Fibroblast of skin of abdomen (primary cell): ENCODE measurements at regions not wholly inside any gene's neighbourhood (a gene's known extent, or its start where the extent isn't known, plus 50 kb on each side); places are given as distances from the start of the nearest gene placed in this dataset.
"Not testable (repeated sequence)": the region's sequence is repeated elsewhere in the genome, so short reads cannot be mapped to it uniquely, and the experiment has no call there.

Experiments
- DNase-seq: peaks from one replicate; pipeline ENCODE4 v3.0.0-alpha.2; 2013

- no peak for DNase-seq
These were observed 199.4 kb downstream of the CHIC2 start for GRCh38 chr4:53865054-53865453.

DNA sequence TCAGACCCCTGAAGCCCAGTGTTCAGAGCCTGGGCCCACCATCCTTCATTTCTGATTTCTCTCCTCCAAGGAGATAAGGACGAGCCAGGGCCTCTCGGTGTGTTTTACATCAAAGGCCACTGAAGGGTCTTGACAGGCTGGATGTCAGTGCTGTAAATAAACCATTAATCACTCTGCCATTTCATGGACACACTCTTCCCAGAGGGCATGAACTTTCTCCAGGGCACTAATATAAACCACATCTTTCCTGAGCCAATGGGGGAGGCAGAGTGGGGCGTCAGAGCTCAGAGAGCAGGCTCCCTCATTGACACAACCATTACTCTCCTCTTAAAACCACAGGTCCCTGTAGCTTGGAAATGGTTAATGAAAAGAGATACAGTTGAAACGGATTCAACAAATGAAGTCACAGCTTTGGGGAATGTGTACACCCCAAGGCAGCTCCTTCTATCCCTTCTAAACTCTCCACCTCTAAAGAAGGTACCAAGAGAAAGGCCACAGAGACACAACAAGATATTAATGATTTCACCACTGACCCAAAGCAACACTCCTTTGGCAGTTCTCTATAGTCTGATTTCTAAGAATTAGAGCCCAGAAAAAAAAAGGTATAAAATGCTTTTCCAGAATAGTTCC lies 200.6 kb downstream of the CHIC2 start:
- DNase-seq, result peak; percentile 42

DNA sequence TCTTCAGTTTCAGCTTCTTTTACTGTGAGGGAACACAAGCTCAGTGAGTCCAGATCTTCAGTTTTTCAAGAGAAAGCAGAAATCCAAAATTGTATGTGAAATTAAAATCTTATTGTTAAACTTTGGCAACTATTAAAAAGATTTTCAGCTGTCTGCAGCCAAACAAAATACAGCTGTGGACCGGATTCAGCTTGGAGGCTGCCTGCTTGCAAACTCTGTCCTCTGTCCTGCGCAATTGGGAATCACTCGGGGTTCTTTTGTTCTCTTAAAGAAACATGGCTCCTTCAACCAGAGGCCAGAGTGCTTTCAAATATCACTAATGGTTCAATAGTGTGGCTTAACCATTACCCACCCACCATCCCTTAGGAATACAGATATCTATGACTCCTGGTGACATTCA lies 201.2 kb downstream of the CHIC2 start:
- DNase-seq, result peak; percentile 41

- DNase-seq, result peak; percentile 93
These were observed 202.4 kb downstream of the CHIC2 start for GRCh38 chr4:53861856-53862610.

- no peak for DNase-seq
These were observed 205.1 kb downstream of the CHIC2 start for GRCh38 chr4:53859305-53859704.

GRCh38 chr4:53858744-53859143 lies 205.7 kb downstream of the CHIC2 start:
- DNase-seq, result no peak

- peak; percentile 96 for DNase-seq
These were observed 208.7 kb downstream of the CHIC2 start for GRCh38 chr4:53855581-53856250.

DNA sequence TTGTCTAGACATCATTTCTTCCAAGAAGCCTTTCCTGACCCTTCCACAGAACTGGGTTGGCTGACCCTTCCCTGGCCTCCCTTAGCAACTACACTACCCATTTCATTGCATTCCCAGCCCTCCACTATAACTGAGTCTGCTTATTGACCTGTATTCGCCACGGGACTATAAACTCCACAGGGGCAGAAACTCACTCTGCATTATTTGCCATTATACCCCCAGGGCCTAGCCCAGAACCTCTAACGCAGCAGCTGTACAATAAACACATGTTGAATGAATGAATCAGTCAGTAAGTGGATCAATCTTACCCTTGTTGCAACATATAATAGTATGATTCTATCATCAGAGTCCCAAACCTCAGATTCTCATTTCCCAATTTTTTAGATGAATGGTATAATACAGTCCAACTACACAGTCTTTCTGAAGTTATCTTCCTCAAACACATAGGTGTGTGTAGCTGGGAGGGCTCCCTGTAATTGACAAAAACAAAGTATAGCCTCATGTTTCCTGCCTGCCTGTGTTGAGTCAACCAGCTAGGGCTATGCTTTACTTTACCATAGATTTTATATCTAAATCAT lies 209.3 kb downstream of the CHIC2 start:
- DNase-seq, result peak; percentile 80

GRCh38 chr4:53852343-53852742 lies 212.1 kb downstream of the CHIC2 start:
- DNase-seq, result peak; percentile 72

DNA sequence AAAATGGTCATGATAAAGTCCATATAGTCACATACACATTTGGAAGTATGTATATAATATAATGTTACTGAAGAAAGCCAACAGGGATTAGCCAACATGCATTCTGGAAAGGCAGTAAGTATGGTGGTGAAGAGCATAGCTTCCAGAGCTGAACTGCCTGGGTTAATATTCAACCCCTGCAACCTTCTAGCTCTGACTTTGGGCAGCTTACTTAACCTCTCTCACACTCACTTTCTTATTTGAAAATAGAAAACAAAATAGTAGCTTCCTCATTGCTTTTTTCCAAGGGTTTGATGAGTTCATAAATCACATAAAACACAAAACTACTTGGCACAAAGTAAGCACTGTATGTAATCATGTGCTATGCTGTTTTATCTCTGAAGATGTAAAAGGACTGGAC lies 216.4 kb downstream of the CHIC2 start:
- no peak for DNase-seq

GRCh38 chr4:53844551-53844950 lies 219.9 kb downstream of the CHIC2 start:
- DNase-seq, result no peak

DNA sequence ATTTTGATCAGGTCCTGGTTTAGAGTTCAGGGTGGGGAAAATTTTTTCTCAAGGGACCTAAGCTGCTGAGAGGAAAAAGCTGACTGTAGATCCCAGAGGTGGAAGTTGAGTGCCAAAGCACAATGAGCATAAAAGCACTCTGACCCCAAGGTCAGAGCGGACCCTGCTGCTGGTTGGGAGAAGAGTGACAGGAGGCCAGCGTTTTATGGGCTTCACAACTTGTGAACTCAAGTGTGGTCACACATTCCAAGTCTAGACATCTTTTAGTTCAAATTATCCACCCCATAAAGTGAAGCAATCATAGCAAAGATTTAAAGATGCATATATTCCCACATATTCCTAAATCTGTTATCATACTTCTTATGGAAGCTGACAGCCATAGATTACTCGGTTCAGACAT lies 220.3 kb downstream of the CHIC2 start:
- no peak for DNase-seq

DNA sequence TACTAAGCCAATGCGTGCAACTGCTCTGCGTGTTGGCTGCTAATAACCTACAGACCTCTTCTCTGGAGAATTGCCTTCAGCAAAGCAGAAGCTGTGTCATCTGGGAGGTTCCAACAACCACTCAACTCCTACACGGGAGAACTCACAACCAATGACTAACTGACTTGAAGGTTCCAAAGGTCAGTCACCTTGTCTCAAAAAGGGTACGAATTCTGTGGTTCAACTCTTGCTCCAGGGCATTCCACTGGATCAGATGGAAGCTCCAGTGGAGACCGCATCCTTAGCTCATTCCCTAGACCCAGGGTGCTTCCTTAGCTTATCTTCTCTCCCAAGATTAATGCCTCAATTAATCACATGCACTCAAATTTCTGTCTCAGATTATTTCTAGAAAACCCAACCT lies 222.7 kb downstream of the CHIC2 start:
- DNase-seq, result no peak

DNA sequence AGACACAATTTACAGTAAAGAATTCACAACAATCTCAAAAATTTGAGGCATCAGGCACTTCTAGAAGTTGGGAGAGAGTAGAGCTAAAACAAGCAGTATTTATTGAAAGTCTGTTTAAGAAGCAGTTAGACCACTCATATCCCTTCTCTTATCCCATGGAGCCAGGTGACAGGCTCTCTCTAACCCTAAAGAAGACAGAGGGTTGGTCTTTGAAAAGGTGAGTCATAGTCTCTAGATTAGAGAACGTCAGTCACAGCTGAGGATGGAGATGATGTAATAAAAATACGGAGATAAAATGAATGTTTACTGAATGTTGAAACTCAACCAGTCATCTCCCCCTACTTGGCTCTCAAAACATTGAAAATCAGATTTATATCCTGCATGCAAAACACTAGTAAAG lies 223.8 kb downstream of the CHIC2 start:
- DNase-seq, result no peak

DNA sequence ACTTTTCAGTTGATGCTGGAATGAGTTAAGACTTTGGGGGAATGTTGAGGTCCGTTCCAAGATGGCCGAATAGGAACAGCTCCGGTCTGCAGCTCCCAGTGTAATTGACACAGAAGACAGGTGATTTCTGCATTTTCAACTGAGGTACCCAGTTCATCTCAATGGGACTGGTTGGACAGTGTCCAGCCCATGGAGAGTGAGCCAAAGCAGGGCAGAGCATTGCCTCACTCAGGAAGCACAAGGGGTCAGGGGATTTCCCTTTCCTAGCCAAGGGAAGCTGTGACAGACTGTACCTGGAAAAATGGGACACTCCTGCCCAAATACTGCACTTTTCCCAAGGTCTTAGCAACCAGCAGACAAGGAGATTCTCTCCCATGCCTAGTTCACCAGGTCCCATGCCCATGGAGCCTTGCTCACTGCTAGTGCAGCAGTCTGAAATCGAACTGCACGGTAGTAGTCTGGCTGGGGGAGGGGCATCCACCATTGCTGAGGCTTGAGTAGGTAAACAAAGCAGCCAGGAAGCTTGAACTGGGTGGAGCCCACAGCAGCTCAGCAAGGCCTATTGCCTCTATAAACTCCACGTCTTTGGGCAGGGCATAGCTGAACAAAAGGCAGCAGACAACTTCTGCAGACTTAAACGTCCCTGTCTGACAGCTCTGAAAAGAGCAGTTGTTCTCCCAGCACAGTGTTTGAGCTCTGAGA lies 231.0 kb downstream of the CHIC2 start:
- DNase-seq, result not testable (repeated sequence)

GRCh38 chr4:53832549-53832948 lies 231.9 kb downstream of the CHIC2 start:
- DNase-seq, result no peak

DNA sequence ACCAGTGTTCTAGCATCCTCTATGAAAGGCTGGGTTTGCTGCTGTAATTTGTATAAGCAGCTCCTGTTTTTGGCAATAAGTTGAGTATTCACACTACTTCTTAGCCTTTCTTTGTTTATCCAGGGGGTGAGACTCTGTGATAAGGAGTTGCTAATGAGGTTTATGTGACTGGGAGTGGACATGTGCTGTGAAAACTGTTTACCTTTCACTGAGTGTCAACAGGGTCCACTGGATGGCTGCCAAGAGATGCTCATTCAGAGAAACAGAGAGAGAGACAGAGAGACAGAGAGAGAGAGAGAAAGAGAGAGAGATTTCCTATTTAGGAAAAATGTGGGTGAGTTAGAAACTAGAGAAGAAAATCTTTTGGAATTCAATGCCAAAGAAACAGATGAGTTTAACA lies 233.9 kb downstream of the CHIC2 start:
- DNase-seq, result no peak

DNA sequence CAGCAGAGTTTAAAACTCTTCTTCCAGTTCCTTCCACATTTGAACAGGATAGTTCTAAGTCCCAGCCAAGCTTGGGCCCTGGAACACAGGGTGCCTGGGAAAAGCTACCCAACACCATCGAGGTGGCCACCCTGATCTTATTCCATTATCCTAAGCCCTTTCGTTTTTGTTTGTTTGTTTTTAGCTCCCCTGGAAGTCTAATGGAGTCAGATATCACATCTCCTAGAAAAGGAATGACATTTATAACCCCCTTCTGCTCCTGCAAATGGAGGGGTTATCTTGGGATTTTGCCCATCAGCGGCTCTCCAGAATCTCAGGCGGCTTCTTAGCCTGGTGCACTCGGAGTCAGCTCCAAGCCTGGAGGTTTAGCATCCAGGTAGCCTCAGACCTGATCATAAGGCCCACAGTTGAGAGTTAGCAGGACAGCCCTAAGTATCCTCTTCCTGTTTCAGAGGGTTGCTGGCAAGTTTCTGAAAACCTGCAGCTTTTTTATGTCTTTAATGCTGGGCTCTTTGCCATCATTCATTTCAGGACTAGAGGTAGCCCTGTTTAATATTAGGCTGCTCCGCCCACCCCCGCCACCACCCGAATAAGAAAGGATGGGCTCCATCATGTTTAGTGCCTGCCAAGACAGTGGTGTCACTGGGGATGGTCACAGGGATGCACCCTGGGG lies 230.0 kb upstream of the LNX1 start:
- DNase-seq, result no peak

- DNase-seq, result no peak
These were observed 226.8 kb upstream of the LNX1 start for GRCh38 chr4:53818104-53818503.

DNA sequence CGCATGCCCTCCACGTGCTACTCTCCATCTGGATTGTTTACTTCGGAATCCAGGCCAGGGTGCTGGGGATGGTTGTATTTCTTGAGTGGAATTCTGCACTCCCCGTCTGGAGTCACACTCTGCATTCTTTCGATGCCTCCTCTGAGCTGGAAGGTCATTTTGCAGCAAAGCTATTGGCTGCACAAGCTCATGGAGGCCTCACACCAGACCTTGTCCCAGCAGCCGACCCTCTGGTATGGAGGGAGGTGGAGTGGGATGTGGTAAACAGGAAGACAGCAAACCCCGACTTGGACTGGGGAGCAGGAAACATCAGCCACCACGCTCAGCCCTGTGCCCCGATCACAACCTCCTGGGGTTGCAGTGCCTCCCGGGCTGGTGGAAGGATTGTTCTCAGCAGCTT lies 225.3 kb upstream of the LNX1 start:
- peak; percentile 64 for DNase-seq

- no peak for DNase-seq
These were observed 224.0 kb upstream of the LNX1 start for GRCh38 chr4:53815281-53815680.

GRCh38 chr4:53813998-53814397 lies 222.7 kb upstream of the LNX1 start:
- peak; percentile 45 for DNase-seq
